HEK293 (cell line): ENCODE measurements at regions not wholly inside any gene's neighbourhood (a gene's known extent, or its start where the extent isn't known, plus 50 kb on each side); places are given as distances from the start of the nearest gene placed in this dataset.

Source experiments
- CTCF ChIA-PET: fragments of 350-600 bp; formaldehyde crosslinking; extraction: SDS; loops from one replicate; lab custom pipeline; 2021; ENCODE audit warnings: antibody characterized with exemption; lab: Yijun Ruan, JAX
- POLR2A ChIA-PET: fragments of 300-600 bp; formaldehyde crosslinking; extraction: SDS; loops from one replicate; lab custom pipeline; 2020; ENCODE audit warnings: antibody characterized with exemption, inconsistent platforms; lab: Yijun Ruan, JAX
- H3K27ac ChIP-seq: fragments of 200-500 bp; sonication (Bioruptor generic); 2 replicates; pipeline ENCODE4 v1.5.1; 2014; ENCODE audit warnings: low read depth, low read length, control low read depth, inconsistent platforms; ENCODE audit errors: extremely low read depth
- H3K36me3 ChIP-seq, 2 experiments: fragments of 200-500 bp in 1 of 2; sonication (Bioruptor generic) in 1 of 2; 1 replicate in 1 of 2; 2 replicates in 1 of 2; pipeline ENCODE4 v1.5.1; 2014 to 2017; ENCODE audit warnings: inconsistent platforms in 2 of 2, low read length in 2 of 2; ENCODE audit not compliant: control insufficient read depth in 2 of 2, insufficient read depth in 1 of 2
- H3K4me1 ChIP-seq: fragments of 200-500 bp; sonication (Bioruptor generic); 2 replicates; pipeline ENCODE4 v1.5.1; 2014; ENCODE audit warnings: mild to moderate bottlenecking, low read length, inconsistent platforms; ENCODE audit not compliant: control insufficient read depth, insufficient read depth
- H3K4me3 ChIP-seq: 2 replicates; pipeline ENCODE4 v1.5.1; 2011; ENCODE audit warnings: low read depth, mild to moderate bottlenecking, control low read depth, low read length, moderate library complexity
- H3K9me3 ChIP-seq: fragments of 200-500 bp; sonication (Bioruptor generic); 2 replicates; pipeline ENCODE4 v1.5.1; 2014; ENCODE audit warnings: low read depth, low read length, inconsistent platforms; ENCODE audit not compliant: control insufficient read depth, insufficient read depth
- GFI1B ChIP-seq: fragments of 450-650 bp; formaldehyde crosslinking; IDR thresholded peaks from 2 replicates; pipeline ENCODE4 v1.5.1; 2016; ENCODE audit warnings: missing biosample characterization, missing genetic modification characterization
- GLIS2 ChIP-seq: fragments of 450-650 bp; formaldehyde crosslinking; IDR thresholded peaks from 2 replicates; pipeline ENCODE4 v1.5.1; 2016; ENCODE audit warnings: missing biosample characterization, missing genetic modification characterization
- PRDM2 ChIP-seq: fragments of 450-650 bp; formaldehyde crosslinking; IDR thresholded peaks from 2 replicates; pipeline ENCODE4 v1.5.1; 2016; ENCODE audit warnings: missing biosample characterization, missing genetic modification characterization, borderline replicate concordance
- PRDM6 ChIP-seq: fragments of 450-650 bp; formaldehyde crosslinking; IDR thresholded peaks from 2 replicates; pipeline ENCODE4 v1.5.1; 2017; ENCODE audit warnings: missing biosample characterization, missing genetic modification characterization
- ZBTB44 ChIP-seq: fragments of 450-650 bp; IDR thresholded peaks from 2 replicates; pipeline ENCODE4 v1.5.1; 2018; ENCODE audit warnings: missing biosample characterization, mild to moderate bottlenecking, missing genetic modification characterization
- ZEB2 ChIP-seq: fragments of 450-650 bp; formaldehyde crosslinking; IDR thresholded peaks from 2 replicates; pipeline ENCODE4 v1.5.1; 2016; ENCODE audit warnings: missing biosample characterization, missing genetic modification characterization
- ZNF10 ChIP-seq: fragments of 450-650 bp; formaldehyde crosslinking; IDR thresholded peaks from 2 replicates; pipeline ENCODE4 v1.5.1; 2017; ENCODE audit warnings: missing biosample characterization, missing genetic modification characterization
- ZNF140 ChIP-seq: fragments of 450-650 bp; formaldehyde crosslinking; IDR thresholded peaks from 2 replicates; pipeline ENCODE4 v1.5.1; 2016; ENCODE audit warnings: missing biosample characterization, missing genetic modification characterization
- ZNF214 ChIP-seq: fragments of 450-650 bp; formaldehyde crosslinking; IDR thresholded peaks from 2 replicates; pipeline ENCODE4 v1.5.1; 2017; ENCODE audit warnings: missing biosample characterization, mild to moderate bottlenecking, missing genetic modification characterization, borderline replicate concordance
- ZNF221 ChIP-seq: fragments of 450-650 bp; formaldehyde crosslinking; IDR thresholded peaks from 2 replicates; pipeline ENCODE4 v1.5.1; 2017; ENCODE audit warnings: missing biosample characterization, missing genetic modification characterization, borderline replicate concordance
- ZNF248 ChIP-seq: fragments of 450-650 bp; formaldehyde crosslinking; IDR thresholded peaks from 2 replicates; pipeline ENCODE4 v1.5.1; 2017; ENCODE audit warnings: missing biosample characterization, missing genetic modification characterization
- ZNF311 ChIP-seq: fragments of 450-650 bp; formaldehyde crosslinking; IDR thresholded peaks from 2 replicates; pipeline ENCODE4 v1.5.1; 2017; ENCODE audit warnings: missing biosample characterization, missing genetic modification characterization, borderline replicate concordance
- ZNF398 ChIP-seq: fragments of 450-650 bp; formaldehyde crosslinking; IDR thresholded peaks from 2 replicates; pipeline ENCODE4 v1.5.1; 2017; ENCODE audit warnings: missing biosample characterization, missing genetic modification characterization
- ZNF449 ChIP-seq: fragments of 450-650 bp; formaldehyde crosslinking; IDR thresholded peaks from 2 replicates; pipeline ENCODE4 v1.5.1; 2017; ENCODE audit warnings: missing biosample characterization, mild to moderate bottlenecking, missing genetic modification characterization, moderate library complexity
- ZNF518A ChIP-seq: fragments of 450-650 bp; formaldehyde crosslinking; conservative IDR thresholded peaks from 2 replicates; pipeline ENCODE4 v1.5.1; 2016; ENCODE audit warnings: low read depth, missing biosample characterization, missing genetic modification characterization
- ZNF701 ChIP-seq: fragments of 450-650 bp; formaldehyde crosslinking; IDR thresholded peaks from 2 replicates; pipeline ENCODE4 v1.5.1; 2016; ENCODE audit warnings: missing biosample characterization, missing genetic modification characterization
- ZNF776 ChIP-seq: fragments of 450-650 bp; formaldehyde crosslinking; IDR thresholded peaks from 2 replicates; pipeline ENCODE4 v1.5.0; 2017; ENCODE audit warnings: missing biosample characterization, missing genetic modification characterization, borderline replicate concordance
- ZNF777 ChIP-seq: fragments of 450-650 bp; formaldehyde crosslinking; IDR thresholded peaks from 2 replicates; pipeline ENCODE4 v1.5.1; 2017; ENCODE audit warnings: missing biosample characterization, missing genetic modification characterization, borderline replicate concordance

- Histone ChIP-seq H3K36me3 (no peaks in the 10 kb centered on the region), H3K9me3 (no peaks in the 10 kb centered on the region), H3K4me1 (no peaks in the 10 kb centered on the region), H3K27ac (no peak overlapping the region), H3K4me3 (no peak overlapping the region)
- no peak for TF ChIP-seq ZBTB44
- no peak for TF ChIP-seq ZNF214
- TF ChIP-seq ZNF776: no peak
- TF ChIP-seq ZNF518A (tag by site-specific recombination): no peak
- TF ChIP-seq ZEB2: no peak
- TF ChIP-seq ZNF398: no peak
- no peak for TF ChIP-seq ZNF311 (tag by site-specific recombination)
- TF ChIP-seq ZNF449 (tag by site-specific recombination): no peak
- TF ChIP-seq ZNF777: no peak
- TF ChIP-seq GFI1B (tag by site-specific recombination): no peak
- no peak for TF ChIP-seq ZNF701 (tag by site-specific recombination)
- no peak for TF ChIP-seq ZNF140
- no peak for TF ChIP-seq ZNF10 (tag by site-specific recombination)
- no peak for TF ChIP-seq PRDM2 (tag by site-specific recombination)
- no peak for TF ChIP-seq GLIS2 (tag by site-specific recombination)
- TF ChIP-seq ZNF248: no peak
- no peak for TF ChIP-seq ZNF221 (tag by site-specific recombination)
- TF ChIP-seq PRDM6 (tag by site-specific recombination): no peak
- ChIA-PET POLR2A (no interaction called here), CTCF (interaction anchor here (0.7 kb wide), 1 partner anchor 204 kb away, joined by 3 read pairs; no protein-coding TSS in a partner anchor)
Measured at GRCh38 chr3:70684701-70685100, 372.3 kb upstream of the MDFIC2 start.
